ENCODE measurements at regions not wholly inside any gene's neighbourhood (a gene's known extent, or its start where the extent isn't known, plus 50 kb on each side); places are given as distances from the start of the nearest gene placed in this dataset.

DNA sequence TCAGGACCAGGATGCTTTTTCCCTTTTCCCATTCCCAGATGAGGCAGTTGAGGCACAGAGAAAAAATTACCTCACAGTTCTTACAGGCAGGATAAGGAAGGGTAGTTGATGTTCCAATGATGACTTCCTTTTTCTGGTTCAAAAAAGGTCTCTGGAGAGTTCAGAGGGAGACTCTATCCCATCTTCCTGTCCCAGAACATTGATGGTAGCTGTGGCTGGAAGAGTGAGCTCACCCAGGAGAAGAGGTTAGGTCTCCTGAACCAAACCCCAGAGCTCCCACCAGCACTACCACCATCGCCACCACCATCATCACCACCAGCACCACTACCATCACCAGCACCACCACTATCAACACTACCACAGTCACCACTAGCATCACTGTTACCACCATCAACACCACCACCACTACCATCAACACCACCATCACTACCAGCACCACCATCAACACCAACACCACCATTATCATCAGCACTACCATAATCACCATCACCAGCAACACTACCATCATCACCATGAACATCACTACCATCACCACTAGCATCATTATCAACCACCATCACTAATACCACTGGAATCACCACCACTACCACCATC is 105.5 kb upstream of the RUNX3 start:
- no peak for DNase-seq (ENCODE audit: low spot score)

DNA sequence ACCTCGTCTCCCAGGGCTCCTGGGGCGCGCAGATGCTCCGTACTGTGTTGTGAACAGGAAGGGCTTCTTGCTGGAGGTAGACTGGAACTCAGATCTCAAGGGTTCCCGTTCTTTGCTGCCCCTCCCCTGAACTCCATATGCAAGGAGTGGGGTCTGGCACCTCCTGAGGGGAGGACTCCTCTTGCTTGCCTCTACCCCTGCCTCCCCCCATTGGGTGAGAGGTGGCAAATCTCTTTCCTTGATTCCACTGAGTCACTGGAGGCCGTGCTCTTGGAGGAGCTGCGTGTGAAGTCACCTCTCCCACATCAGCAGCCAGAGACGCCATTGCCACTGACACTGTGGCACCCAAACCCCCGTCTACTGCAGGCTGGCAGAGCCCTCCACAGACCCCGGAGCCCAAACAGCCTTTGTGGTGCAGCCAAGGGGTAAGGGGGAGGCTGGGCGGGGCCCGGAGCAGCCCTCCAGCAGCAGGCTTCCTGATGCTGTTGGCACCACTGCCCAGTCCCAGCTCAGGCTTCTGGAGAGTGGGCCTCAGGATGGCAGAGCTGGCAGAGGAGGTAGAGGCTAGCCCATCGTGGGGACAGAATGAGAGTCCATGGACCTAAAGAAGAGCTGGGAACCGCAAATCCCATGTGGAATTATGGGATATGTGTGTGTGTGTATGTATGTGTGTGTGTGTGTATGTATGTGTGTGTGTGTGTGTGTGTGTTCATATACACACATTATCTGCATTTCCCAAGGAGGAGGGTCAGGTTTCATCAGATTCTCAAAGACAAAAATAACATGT is 104.9 kb upstream of the RUNX3 start:
- DNase-seq (ENCODE audit: low spot score), result no peak

DNA sequence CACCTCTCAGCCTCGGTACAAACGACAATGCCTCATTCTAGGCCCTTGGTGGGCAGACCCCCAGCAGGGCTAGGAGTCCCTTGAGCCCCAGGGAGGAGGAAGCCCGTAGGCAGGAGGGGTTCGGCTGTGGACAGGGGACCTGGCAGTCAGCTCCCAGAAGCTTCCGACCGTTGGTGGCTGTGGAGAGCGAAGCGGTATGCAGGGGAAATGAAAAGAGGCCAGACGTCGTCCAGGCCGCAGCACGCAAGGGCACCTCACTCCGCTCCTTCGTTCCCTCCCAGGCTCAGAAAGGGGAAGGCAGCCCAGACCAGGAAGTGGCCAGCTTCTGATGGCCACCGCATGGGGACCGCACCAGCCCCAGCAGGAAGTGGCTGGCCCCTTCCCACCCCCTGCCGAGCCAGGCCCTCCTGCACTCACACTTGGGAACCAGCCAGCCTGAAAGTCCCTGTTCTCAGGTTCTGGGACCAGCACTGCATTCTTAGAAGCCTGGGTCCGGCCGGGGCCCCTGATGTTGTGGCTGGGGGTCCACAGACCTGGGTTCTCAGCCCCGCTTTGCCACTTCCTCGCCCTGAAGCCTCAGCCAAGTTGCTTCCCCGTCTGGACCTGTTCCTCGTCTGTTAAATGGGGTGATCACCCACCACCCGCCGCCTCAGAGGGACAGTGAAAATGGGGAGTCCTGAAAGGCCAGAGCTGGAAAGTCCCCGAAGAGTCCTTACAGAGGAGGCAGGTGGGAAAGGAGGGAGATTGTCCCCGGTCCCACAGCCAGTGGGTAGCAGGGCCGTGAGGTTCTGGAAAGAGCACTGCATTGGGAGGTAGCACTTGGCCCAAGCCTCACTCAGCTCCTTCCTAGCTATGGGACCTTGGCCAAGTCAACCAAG is 104.0 kb upstream of the RUNX3 start:
- DNase-seq (ENCODE audit: low spot score), result no peak

DNA sequence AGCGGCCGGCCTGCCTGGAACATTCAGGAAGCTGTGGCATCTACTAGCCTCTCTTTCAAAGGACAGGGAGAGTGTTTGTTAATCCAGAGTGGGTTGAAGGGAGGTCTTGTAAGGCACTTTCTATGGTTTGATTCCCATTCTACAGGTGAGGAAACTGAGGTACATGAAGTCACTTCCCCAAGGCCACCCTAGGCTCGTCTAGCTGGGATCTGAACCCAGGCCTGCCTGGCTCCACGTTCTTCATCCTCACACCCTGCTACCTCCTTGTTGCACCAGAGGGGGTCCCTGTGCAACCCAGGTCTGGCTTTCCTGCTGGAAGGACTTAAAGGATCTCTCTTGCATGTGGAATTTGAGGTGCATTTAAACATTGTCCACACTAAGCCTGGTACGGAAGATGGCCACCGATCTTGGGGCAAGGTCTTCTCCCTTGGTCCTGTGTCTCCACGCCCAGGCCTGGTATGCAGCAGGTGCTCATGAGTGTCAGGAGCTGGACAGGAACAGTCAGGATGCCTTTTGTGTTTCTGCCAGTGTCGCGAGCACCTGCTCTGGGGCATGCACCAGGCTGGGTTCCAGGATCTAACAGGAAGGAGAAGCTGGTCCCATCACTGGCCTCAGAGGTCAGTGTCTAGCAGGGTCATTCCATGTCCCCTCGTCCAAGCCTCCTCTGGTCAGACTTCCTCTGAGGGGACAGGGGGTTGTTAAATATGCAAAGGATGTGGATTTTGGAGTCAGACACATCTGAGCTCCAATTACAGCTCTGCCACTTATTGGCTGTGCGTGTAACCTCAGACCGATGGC is 103.2 kb upstream of the RUNX3 start:
- DNase-seq (ENCODE audit: low spot score), result no peak

DNA sequence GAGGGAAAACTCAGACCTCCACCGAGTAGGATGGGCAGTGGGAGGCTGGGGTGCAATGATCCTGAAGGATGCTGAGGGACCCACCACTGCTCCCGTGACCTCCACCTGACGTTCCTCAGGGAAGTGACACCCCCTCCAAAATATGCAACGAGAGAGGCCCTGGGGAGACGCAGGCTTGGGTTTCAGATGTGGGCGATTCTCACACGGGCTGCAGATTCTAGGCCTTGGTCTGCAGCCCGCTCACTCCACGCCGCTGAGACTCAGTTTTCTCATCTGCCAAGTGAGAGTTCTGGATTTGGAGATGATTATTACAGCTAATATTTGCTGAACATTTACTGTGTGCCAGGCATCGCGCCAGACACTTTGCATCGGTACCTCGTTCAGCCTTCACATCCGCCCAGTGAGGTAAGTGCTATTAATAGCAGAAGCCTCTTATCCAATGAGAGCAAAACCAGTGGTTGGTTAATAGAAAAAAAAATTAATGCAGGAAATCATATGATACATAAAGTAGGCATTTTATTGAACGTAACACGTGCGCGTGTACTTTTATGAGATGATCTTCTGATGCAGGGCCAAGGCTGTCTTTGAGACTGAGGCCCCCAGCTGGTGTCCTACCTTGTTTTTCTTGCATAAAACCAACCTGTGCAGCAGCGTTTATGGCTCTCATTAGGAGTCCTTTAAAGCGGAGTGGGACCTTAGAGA is 102.0 kb upstream of the RUNX3 start:
- no peak for DNase-seq (ENCODE audit: low spot score)

DNA sequence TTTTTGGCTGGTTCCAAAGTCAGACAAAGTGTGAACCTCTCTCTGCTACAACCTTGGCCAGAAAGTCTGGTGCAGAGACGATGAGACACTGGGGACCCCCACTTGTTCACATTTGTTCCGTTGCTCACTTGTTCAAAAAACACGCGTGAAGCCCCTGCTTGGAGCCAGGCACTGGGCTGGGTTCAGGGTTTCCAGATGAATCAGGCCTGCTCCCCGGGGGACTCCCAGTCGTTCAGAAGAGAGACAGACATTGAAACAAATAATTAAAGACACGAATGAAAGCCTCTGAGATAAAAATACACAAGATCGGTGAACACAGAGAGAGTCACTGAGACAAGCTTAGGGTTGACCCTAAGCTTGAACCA is 101.5 kb upstream of the RUNX3 start:
- DNase-seq (ENCODE audit: low spot score), result no peak

DNA sequence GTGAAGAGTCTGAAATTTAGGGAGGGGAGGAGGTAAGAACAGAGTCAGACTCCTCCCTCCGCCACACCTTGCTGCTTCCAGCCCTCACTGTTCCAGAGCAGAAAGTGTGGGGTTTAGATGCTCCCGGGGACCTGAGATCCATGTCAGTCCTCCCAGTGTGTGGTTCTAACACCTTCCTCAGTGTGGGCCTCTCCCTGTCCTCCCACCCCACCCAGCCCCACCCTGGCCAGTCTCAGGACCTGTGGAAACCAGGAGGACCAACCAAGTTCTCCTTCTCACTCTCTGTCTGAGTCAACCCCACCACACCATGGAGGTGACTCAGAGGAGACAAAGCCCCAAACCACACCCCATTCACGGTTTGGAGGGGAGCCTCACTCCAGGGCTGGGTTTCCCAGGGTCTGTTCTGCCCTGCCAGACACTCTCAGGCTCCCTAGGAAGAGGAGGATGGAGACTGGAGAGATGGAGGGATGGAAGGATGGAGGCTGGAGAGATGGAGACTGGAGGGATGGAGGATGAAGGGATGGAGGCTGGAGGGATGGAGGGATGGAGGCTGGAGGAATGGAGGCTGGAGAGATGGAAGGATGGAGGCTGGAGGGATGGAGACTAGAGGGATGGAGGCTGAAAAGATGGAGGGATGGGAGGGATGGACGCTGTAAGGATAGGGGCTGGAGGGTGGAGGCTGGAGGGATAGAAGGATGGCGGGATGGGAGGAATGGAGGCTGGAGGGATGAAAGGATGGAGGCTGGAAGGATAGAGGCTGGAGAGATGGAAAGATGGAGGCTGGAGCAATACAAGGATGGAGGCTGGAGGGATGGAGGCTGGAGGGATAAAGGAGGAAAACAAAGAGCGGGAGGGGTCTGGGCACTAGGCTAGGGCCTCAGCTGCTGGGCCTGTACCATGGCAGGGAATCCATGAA is 100.9 kb upstream of the RUNX3 start:
- no peak for DNase-seq (ENCODE audit: low spot score)

DNA sequence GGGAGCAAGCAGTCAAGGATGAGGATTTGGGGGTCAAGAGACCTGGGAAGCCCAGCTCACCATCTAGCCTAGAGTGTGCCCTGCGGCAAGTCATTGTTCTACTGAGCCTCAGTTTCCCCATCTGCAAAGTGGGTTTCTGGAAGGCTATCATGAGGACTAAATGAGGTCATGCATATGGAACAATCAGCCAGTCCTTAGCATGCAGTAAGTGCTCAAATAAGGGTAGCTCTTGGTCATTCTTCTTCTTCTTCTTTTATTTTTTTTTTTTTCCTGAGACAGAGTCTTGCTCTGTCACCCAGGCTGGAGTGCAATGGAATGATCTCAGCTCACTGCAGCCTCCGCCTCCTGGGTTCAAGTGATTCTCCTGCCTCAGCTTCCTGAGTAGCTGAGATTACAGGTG is 99.9 kb upstream of the RUNX3 start:
- DNase-seq (ENCODE audit: low spot score), result no peak

DNA sequence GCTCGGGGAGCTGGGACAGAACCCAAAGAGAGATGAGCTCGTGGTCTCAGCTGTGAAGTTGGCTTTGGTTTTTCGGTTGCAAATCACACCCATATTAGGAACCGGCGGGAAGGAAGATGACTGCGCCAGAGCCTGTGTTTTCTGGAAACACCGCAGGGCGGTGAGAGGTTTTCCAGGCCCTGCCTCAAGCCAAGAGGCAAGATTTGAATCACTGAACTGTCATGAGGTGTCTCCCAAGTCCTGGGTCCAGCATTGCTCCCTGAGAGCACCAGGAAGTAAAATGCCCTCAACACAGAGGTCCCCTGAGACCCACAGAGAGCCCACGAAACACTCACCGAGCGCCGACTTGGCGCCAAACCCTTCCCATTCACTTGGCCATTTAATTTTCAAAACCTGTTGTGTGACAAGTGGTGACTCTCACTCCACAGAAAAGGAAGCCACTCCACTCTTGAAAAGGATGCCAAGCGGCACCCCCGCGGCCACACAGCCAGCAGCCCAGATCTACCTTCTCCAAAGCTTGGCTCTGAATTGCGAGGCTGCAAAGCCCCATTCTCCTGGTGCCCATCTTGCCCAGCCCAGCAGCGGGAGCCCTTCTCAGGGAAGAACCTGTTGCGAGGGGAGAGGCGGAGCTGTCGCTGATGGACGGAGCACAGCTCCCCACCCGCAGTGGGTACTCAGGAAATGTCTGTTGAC is 99.0 kb upstream of the RUNX3 start:
- DNase-seq (ENCODE audit: low spot score), result no peak

DNA sequence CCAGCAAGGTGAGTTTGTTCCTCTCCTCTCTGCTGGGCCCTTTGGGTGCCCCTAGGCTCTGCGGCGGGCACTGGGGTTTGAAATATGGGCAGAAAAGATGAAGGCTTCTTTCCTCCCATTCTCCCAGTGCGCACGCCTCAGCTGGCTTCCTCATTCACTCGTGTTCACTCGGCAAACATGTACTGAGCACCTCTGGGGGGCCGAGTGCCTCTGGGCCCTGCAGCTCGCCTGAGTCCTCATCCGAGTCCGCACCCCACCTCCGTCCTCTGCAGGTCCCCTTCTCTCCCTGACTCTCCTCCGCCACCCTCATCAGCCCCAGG is 98.5 kb upstream of the RUNX3 start:
- DNase-seq (ENCODE audit: low spot score), result no peak

DNA sequence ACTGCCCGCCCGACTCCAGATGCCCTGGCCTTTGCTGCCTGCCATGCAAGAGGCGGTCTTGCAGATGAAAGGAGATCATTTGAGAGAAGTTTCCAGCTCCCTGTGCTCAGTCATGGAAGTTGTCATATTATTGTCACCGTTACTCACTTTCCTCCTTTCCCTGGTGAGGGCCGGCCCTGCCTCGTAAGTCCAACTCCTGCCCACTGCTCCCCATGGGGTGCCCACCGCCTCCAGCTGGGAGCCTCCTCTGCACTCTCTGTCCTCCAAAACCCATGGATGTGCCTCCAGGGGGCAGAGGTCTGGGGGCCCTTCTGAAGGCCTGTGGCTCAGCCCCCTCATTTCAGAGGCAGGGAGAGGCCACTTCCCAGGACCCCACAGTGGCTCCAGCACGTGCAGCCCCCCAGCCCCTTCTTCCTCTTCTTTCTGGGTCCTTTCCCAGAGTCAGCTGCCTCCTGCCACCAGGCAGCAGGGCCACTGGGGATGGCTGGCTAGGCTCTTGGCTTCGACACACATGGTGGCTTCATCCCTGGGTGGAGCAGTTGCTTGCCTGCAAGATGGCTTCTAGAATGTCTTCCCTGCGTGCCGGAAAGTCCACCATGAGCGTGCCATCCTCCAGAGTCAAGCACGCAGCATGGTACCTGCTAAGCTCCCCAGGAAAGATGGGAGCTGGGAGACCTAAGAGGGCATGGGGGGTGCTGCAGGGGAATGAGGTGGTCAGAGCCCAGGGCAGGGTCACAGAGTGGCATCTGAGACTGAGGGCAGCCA is 97.9 kb upstream of the RUNX3 start:
- no peak for DNase-seq (ENCODE audit: low spot score)

DNA sequence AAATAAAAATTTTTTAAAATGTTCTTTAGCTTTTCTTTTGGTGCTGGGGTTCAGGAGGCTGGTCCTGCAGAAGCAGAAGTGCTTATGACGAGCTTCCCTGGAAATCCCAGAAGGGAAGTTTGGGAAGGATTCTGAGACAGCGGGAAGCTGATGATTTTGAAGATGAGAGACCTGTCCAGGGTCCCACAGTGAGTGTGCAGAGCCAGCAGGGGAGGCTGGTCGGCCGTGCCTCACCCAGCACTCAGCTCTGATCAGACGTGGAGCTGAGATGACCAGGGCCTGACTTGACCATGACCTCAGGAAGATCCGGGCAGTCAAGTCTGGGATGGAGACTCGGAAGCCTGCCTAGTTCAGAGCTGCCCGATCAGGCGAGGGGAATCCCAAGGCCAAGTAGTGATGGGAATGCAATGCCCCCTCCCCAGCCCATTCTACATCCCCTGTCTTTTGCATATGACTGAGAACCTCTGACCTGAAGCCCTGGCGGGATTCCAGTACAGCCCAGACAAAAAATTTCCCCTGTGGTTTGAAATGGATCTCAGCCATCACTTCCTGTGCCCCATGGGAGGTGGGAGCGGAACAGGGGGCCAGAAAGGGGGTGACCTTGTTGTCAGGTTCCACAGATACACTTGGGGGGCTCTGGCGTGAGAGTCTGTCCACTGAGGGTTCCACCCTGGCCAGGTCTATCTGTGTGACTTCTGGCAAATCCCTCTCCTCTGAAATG is 96.8 kb upstream of the RUNX3 start:
- no peak for DNase-seq (ENCODE audit: low spot score)

DNA sequence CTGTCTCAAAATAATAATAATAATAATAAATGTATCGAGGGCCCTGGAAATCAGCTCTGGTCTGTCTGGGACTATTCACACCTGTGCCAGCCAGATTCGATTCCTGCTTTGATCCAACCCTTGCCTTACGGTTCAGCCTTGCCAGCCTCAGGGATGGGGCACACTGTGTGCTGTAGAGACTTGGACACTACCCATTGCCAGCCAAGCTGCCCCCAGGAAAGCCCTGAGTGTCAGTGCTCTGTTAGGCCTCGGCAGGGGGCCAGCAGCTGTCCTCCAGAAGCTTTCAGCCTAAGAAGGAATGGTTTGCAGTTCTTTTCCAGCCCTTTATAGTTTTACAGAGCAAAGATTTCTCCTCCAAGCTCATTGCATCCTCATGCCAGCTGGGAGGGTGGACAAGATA is 96.2 kb upstream of the RUNX3 start:
- DNase-seq (ENCODE audit: low spot score), result no peak

DNA sequence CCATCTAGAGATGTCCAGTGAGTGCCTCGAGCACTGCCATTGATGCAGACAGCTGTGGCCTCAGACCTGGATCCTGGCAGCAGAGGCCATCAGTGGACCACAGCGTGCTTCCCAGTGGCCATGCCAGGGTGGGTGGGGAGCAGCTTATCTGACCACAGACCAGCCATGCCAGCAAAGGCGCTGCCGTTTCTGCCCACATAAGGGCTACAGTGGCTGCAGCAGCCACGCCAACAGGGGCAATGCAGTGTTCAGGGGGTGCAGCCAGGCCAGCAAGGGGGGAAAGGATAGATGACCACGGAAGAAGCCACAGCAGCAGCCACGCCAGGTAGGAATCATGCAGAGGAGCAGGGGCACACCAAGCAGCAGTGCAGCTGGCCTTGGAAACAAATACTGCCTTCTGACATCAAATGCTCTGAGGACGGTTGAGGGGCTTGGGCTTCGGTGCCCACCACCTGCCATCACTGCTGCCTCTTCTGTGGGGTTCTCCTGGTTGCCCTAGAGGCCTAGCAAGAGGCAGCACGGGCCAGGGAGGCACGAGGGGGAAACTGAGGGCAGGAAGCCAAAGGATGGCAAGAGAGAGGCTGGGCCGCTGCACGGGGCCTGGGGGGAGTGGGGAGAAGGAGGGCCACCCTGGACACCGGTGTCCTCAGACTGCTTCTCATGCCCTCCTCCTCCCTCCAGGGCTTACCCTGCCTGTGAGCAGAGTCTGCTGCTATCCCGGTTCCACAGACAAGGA is 94.7 kb upstream of the RUNX3 start:
- no peak for DNase-seq (ENCODE audit: low spot score)

DNA sequence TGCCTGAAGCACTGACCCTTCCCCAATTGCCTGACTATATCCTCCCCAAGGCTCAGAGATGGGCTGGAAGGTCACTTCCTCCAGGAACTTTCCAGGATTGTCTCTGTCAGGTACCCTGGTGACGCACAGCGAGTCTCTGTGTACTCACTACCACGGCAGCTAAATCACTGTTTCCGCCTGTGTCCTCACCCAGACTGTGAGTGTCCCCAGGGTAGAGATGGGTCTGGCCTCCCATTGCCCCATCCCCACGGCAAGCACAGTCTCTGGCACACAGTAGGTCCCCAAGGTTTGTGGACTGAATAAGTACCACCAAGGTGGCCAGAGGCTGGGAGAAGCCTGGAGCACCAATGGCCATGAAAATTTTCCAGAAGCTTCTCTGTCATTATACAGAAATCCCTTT is 93.8 kb upstream of the RUNX3 start:
- no peak for DNase-seq (ENCODE audit: low spot score)

DNA sequence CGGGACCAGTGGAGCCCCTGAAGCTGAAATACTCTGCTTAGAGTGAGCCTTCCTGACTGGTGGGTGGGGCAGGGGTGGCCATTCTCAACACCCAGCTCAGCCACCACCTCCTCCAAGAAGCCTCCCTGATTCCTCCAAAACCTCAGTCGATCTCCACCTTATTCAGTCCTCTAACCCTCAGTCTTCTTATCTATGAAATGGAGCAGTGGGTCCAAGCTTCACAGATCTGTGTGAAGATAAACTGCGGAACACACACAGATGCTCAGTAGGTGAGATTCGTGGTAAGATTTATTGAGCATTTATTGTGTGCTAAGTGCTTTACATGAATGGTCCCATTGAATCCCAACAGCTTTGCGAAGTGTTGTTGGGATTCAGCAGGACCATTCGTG is 93.1 kb upstream of the RUNX3 start:
- DNase-seq (ENCODE audit: low spot score), result no peak

DNA sequence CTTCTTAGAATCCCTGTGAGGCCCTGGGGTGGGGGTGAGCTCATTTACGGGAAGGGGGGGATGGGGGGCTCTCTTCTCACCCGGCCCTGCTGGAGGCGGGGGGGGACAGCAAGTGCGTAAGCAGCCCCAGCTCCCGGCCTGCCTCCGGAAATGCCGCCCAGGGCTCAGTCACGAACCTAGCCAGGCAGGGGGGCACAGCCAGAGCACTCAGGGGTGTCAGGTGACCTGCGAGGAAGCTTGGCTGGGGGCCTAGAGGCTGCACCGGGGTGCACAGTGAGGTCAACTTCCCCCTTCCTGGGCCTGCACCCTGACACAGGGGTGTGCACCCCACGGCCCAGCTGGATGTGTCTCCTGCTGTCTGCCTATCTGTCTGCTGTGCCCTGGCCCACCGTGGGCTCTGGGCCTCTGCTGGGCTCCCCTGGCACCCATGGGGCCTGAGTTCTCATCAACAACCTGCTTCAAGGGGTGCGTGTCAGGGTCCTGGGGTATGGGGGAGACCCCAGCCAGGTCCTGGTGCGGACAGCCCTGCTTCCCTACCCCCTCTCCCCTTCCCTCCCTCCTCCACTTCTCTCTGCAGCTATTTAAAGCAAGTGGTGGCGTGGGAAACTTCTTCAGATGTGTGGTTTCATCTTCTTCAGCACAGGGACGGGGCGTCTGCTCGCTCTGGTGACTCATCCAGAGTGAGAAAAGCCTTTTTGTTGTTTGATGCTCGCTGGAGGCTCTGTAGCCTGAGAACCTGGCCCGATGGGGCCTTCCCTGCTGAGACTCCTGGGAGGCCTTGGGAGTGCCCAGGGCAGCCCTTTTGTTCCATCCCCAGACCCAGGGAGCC is 92.5 kb upstream of the RUNX3 start:
- DNase-seq (ENCODE audit: low spot score), result no peak
